GM12878 (cell line): ENCODE measurements at regions not wholly inside any gene's neighbourhood (a gene's known extent, or its start where the extent isn't known, plus 50 kb on each side); places are given as distances from the start of the nearest gene placed in this dataset.

ENCODE experiments used
- ATAC-seq: fragments of 200-7000 bp; cut with Tn5 transposase; 3 replicates; pipeline ENCODE4 v1.9.1; 2020; ENCODE audit warnings: mild to moderate bottlenecking, moderate library complexity
- BruUV-seq: library from RNA; stranded (reverse); fragments of 400-500 nt; replicated peaks from 2 replicates; lab custom pipeline; 2021; lab: Mats Ljungman, UMichigan
- CTCF ChIA-PET: fragments of 300-600 bp; sonication (Branson Sonifier 250); formaldehyde crosslinking; extraction: SDS; loops from one replicate; lab custom pipeline; 2021; ENCODE audit warnings: inconsistent platforms; lab: Yijun Ruan, JAX
- POLR2A ChIA-PET: fragments of 350-600 bp; formaldehyde crosslinking; extraction: SDS; loops from one replicate; lab custom pipeline; 2021; ENCODE audit warnings: inconsistent platforms; lab: Charles Lee
- RAD21 ChIA-PET: fragments of 300-600 bp; sonication (Branson Sonifier 250); formaldehyde crosslinking; loops from one replicate; lab custom pipeline; 2023; ENCODE audit warnings: antibody characterized with exemption; ENCODE audit not compliant: unreplicated experiment; lab: Charles Lee
- SMC1A ChIA-PET: fragments of 300-600 bp; sonication (Branson Sonifier 250); formaldehyde crosslinking; loops from one replicate; lab custom pipeline; 2023; ENCODE audit not compliant: unreplicated experiment, uncharacterized antibody; lab: Charles Lee
- DNase-seq: peaks from one replicate; pipeline ENCODE4 v3.0.0-alpha.2; 2011; ENCODE audit warnings: low read depth, low spot score
- FAIRE-seq: peaks from 3 replicates; lab custom pipeline; 2011; peaks lifted over from hg19 to GRCh38; lab: Jason Lieb, UNC
- H2AFZ ChIP-seq: 2 replicates; pipeline ENCODE4 v1.6.0; 2011; ENCODE audit warnings: low read depth, low read length, control low read depth; ENCODE audit not compliant: control insufficient read depth
- H3K27ac ChIP-seq: 2 replicates; pipeline ENCODE4 v1.5.1; 2011; ENCODE audit warnings: control low read depth; ENCODE audit not compliant: control insufficient read depth, insufficient read depth
- H3K27me3 ChIP-seq, 2 experiments: replicated peaks in 1 of 2; 2 replicates each; pipeline versions ENCODE4 v1.6.0 to v1.6.1; 2011; ENCODE audit warnings: low read length in 1 of 2; ENCODE audit not compliant: control insufficient read depth in 2 of 2, insufficient read depth in 2 of 2
- H3K36me3 ChIP-seq, 2 experiments: 2 replicates each; pipeline ENCODE4 v1.5.1; 2011; ENCODE audit warnings: low read length in 1 of 2; ENCODE audit not compliant: control insufficient read depth in 2 of 2, insufficient read depth in 2 of 2
- H3K4me1 ChIP-seq: 2 replicates; pipeline ENCODE4 v1.6.1; 2011; ENCODE audit warnings: mild to moderate bottlenecking, low read length, moderate library complexity, mixed read lengths; ENCODE audit not compliant: control insufficient read depth, insufficient read depth
- H3K4me2 ChIP-seq: 2 replicates; pipeline ENCODE4 v1.6.0; 2011; ENCODE audit warnings: control low read depth; ENCODE audit not compliant: control insufficient read depth, insufficient read depth
- H3K4me3 ChIP-seq: fragments of 200-600 bp; sonication (generic); 2 replicates; pipeline ENCODE4 v1.5.1; 2016
- H3K79me2 ChIP-seq: 2 replicates; pipeline ENCODE4 v1.6.0; 2011; ENCODE audit warnings: low read length; ENCODE audit not compliant: control insufficient read depth, insufficient read depth
- H3K9ac ChIP-seq: 2 replicates; pipeline ENCODE4 v1.8.0; 2011; ENCODE audit warnings: low read length, control low read depth, mixed read lengths; ENCODE audit not compliant: control insufficient read depth, insufficient read depth
- H3K9me3 ChIP-seq: replicated peaks from 3 replicates; pipeline ENCODE4 v1.5.1; 2011; ENCODE audit warnings: mild to moderate bottlenecking, low read length; ENCODE audit not compliant: control insufficient read depth, insufficient read depth
- H4K20me1 ChIP-seq: 2 replicates; pipeline ENCODE4 v1.6.0; 2011; ENCODE audit not compliant: control insufficient read depth, insufficient read depth
- ESRRA ChIP-seq: IDR thresholded peaks from 2 replicates; pipeline ENCODE4 v1.6.1; 2012; ENCODE audit warnings: mild to moderate bottlenecking, low read length, improper control_type of control experiment
- FOXK2 ChIP-seq: fragments of 450-650 bp; IDR thresholded peaks from 2 replicates; pipeline ENCODE4 v1.6.1; 2017; ENCODE audit warnings: mild to moderate bottlenecking, moderate library complexity
- IKZF1 ChIP-seq: fragments of 450-650 bp; conservative IDR thresholded peaks from 2 replicates; pipeline ENCODE4 v1.6.1; 2017; ENCODE audit warnings: antibody characterized with exemption, mild to moderate bottlenecking
- MYB ChIP-seq: fragments of 150-350 bp; IDR thresholded peaks from 2 replicates; pipeline ENCODE4 v1.6.1; 2014; ENCODE audit warnings: mild to moderate bottlenecking, low read depth, low read length, borderline replicate concordance
- NBN ChIP-seq: fragments of 450-650 bp; IDR thresholded peaks from 2 replicates; pipeline ENCODE4 v1.6.1; 2016
- RB1 ChIP-seq: fragments of 450-650 bp; formaldehyde crosslinking; IDR thresholded peaks from 2 replicates; pipeline ENCODE4 v1.6.1; 2017; ENCODE audit warnings: mild to moderate bottlenecking, borderline replicate concordance
- SMAD1 ChIP-seq: fragments of 450-650 bp; IDR thresholded peaks from 2 replicates; pipeline ENCODE4 v1.6.1; 2018; ENCODE audit warnings: mild to moderate bottlenecking, low read depth; ENCODE audit not compliant: partially characterized antibody
- SREBF2 ChIP-seq: IDR thresholded peaks from 2 replicates; pipeline ENCODE4 v1.6.1; 2012; ENCODE audit warnings: mild to moderate bottlenecking, low read length
- ZNF207 ChIP-seq: fragments of 450-650 bp; IDR thresholded peaks from 2 replicates; pipeline ENCODE4 v1.6.1; 2014; ENCODE audit warnings: antibody characterized with exemption, mild to moderate bottlenecking, borderline replicate concordance
- WGBS: methylation state at CpG from one replicate; pipeline ENCODE4 v1.1.6; 2016; ENCODE audit warnings: low lambda C conversion rate; ENCODE audit not compliant: insufficient replicate concordance, insufficient coverage; ENCODE audit errors: missing lambda C conversion rate; 5-methylcytosine and 5-hydroxymethylcytosine counted together
- in situ Hi-C: fragments of 300-500 bp; cut with MboI; formaldehyde crosslinking; loops from 9 replicates; pipeline ENCODE4 v1.14.3; 2018; ENCODE audit warnings: mixed read lengths
- intact Hi-C: fragments of 100-400 bp; cut with micrococcal nuclease; formaldehyde crosslinking; loops from one replicate; pipeline ENCODE4 v1.14.2; 2022; ENCODE audit not compliant: unreplicated experiment
- TF ChIP-seq, protein P1 (sequence below): IDR thresholded peaks from 2 replicates; pipeline ENCODE4 v1.6.1; 2012; ENCODE audit warnings: mild to moderate bottlenecking, low read depth, low read length
- TF ChIP-seq, protein P2 (sequence below): IDR thresholded peaks from 2 replicates; pipeline ENCODE4 v1.6.1; 2012; ENCODE audit warnings: low read depth, low read length, improper control_type of control experiment
- TF ChIP-seq, protein P3 (sequence below): fragments of 450-650 bp; formaldehyde crosslinking; IDR thresholded peaks from 2 replicates; pipeline ENCODE4 v1.4.0; 2022; ENCODE audit warnings: mild to moderate bottlenecking, moderate library complexity

DNA sequence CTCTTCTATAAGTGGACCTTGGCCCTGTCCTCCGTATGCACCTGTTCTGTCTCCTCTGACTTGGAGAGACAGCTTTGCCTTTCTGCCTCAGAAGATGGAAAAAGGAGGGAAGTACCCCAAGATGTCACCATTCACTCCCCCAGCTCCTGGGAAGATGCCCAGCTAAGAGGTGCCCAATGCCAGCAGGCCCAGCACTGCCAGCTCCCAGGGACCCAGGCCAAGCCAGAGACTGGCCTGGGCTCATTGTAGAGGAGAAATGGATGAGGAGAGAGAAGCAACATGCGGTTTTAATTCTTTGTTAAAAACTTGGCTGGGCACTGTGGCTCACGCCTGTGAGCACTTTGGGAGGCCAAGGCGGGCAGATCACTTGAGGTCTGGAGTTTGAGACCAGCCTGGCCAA lies 111.5 kb upstream of the ZNF507 start (continued):
- TF ChIP-seq ZNF207: no peak
- no peak for TF ChIP-seq SREBF2
- no peak for TF ChIP-seq FOXK2
- TF ChIP-seq, protein P1, sequence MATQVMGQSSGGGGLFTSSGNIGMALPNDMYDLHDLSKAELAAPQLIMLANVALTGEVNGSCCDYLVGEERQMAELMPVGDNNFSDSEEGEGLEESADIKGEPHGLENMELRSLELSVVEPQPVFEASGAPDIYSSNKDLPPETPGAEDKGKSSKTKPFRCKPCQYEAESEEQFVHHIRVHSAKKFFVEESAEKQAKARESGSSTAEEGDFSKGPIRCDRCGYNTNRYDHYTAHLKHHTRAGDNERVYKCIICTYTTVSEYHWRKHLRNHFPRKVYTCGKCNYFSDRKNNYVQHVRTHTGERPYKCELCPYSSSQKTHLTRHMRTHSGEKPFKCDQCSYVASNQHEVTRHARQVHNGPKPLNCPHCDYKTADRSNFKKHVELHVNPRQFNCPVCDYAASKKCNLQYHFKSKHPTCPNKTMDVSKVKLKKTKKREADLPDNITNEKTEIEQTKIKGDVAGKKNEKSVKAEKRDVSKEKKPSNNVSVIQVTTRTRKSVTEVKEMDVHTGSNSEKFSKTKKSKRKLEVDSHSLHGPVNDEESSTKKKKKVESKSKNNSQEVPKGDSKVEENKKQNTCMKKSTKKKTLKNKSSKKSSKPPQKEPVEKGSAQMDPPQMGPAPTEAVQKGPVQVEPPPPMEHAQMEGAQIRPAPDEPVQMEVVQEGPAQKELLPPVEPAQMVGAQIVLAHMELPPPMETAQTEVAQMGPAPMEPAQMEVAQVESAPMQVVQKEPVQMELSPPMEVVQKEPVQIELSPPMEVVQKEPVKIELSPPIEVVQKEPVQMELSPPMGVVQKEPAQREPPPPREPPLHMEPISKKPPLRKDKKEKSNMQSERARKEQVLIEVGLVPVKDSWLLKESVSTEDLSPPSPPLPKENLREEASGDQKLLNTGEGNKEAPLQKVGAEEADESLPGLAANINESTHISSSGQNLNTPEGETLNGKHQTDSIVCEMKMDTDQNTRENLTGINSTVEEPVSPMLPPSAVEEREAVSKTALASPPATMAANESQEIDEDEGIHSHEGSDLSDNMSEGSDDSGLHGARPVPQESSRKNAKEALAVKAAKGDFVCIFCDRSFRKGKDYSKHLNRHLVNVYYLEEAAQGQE: no peak
- no peak for TF ChIP-seq IKZF1

DNA sequence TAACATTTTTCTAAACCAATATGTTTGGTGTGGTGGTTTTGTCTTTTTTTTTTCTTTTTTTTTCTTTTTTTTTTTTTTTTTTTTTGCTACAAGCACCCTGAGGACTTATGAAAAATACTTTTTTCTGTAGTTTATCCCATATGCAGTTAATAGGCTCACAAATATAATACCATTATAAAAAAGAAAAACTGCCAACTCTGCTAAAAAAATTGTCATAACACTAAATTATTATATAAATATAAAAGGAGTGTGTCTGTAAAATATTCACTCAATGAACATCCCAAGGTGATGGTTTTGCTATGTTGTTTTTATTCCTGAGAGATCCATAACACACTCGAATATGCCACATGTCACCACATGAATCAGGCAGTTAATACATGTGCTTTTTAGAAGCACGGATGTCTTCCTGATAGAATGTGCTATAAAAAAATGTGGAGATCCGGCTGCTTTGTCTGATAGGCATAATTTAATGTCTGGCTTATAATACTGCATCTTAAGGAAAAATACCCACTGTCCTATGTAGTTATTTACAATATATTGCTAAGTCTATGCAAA lies 110.7 kb upstream of the ZNF507 start:
- FAIRE-seq (no peak), ATAC-seq (no peak), DNase-seq (no peak)
- H3K4me1 ChIP-seq: no peaks in the 10 kb centered on the region
- H3K36me3 ChIP-seq: no peaks in the 10 kb centered on the region
- no TSS peak for BruUV-seq
- no peak overlapping the region for H2AFZ ChIP-seq
- intact Hi-C loops (no loop called here), in situ Hi-C loops (loop anchor here (5.0 kb wide), 1 partner anchor 1557 kb away; no protein-coding TSS in a partner anchor)
- H3K9me3 ChIP-seq: no peaks in the 10 kb centered on the region
- H3K4me2 ChIP-seq: no peak overlapping the region
- no peak overlapping the region for H3K9ac ChIP-seq
- ChIA-PET SMC1A (no interaction called here), RAD21 (no interaction called here), CTCF (interaction anchor here (1.0 kb wide), 1 partner anchor 10 kb away, joined by 3 read pairs; no protein-coding TSS in a partner anchor), POLR2A (no interaction called here)
- no peaks in the 10 kb centered on the region for H3K27me3 ChIP-seq
- no peaks in the 10 kb centered on the region for H4K20me1 ChIP-seq
- WGBS: 0% methylated on average over 3 of the region's 3 CpGs
- H3K27ac ChIP-seq: no peak overlapping the region
- no peaks in the 10 kb centered on the region for H3K79me2 ChIP-seq
- H3K4me3 ChIP-seq: no peak overlapping the region
- TF ChIP-seq ESRRA (no peak), IKZF1 (no peak), MYB (no peak), SMAD1 (no peak), NBN (no peak), RB1 (no peak)
- TF ChIP-seq, protein P2, sequence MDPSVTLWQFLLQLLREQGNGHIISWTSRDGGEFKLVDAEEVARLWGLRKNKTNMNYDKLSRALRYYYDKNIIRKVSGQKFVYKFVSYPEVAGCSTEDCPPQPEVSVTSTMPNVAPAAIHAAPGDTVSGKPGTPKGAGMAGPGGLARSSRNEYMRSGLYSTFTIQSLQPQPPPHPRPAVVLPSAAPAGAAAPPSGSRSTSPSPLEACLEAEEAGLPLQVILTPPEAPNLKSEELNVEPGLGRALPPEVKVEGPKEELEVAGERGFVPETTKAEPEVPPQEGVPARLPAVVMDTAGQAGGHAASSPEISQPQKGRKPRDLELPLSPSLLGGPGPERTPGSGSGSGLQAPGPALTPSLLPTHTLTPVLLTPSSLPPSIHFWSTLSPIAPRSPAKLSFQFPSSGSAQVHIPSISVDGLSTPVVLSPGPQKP: no peak
- TF ChIP-seq, protein P3, sequence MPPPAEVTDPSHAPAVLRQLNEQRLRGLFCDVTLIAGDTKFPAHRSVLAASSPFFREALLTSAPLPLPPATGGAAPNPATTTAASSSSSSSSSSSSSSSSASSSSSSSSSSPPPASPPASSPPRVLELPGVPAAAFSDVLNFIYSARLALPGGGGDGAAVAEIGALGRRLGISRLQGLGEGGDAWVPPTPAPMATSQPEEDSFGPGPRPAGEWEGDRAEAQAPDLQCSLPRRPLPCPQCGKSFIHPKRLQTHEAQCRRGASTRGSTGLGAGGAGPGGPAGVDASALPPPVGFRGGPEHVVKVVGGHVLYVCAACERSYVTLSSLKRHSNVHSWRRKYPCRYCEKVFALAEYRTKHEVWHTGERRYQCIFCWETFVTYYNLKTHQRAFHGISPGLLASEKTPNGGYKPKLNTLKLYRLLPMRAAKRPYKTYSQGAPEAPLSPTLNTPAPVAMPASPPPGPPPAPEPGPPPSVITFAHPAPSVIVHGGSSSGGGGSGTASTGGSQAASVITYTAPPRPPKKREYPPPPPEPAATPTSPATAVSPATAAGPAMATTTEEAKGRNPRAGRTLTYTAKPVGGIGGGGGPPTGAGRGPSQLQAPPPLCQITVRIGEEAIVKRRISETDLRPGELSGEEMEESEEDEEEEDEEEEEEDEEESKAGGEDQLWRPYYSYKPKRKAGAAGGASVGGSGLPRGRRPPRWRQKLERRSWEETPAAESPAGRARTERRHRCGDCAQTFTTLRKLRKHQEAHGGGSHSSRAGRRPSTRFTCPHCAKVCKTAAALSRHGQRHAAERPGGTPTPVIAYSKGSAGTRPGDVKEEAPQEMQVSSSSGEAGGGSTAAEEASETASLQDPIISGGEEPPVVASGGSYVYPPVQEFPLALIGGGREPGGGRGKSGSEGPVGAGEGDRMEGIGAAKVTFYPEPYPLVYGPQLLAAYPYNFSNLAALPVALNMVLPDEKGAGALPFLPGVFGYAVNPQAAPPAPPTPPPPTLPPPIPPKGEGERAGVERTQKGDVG (CRISPR knock-in tag): no peak
